Thyroid gland (tissue), 4 donors: ENCODE measurements at regions not wholly inside any gene's neighbourhood (a gene's known extent, or its start where the extent isn't known, plus 50 kb on each side); places are given as distances from the start of the nearest gene placed in this dataset.

ENCODE experiments used
- POLR2A ChIP-seq, 2 donors: fragments of 450-650 bp; IDR thresholded peaks; one replicate each; pipeline ENCODE4 v1.6.1; 2017; ENCODE audit warnings: antibody characterized with exemption in 2 of 2, mild to moderate bottlenecking in 2 of 2, moderate library complexity in 1 of 2
- TF ChIP-seq, protein P1 (sequence below), 6 experiments: fragments of 200-600 bp in 3 of 6; fragments of 450-650 bp in 3 of 6; sonication (generic) in 3 of 6; IDR thresholded peaks; one replicate each; pipeline ENCODE4 v1.5.1; 2016 to 2019; ENCODE audit warnings: antibody characterized with exemption in 6 of 6, mild to moderate bottlenecking in 2 of 6, inconsistent platforms in 1 of 6, moderate library complexity in 1 of 6

DNA sequence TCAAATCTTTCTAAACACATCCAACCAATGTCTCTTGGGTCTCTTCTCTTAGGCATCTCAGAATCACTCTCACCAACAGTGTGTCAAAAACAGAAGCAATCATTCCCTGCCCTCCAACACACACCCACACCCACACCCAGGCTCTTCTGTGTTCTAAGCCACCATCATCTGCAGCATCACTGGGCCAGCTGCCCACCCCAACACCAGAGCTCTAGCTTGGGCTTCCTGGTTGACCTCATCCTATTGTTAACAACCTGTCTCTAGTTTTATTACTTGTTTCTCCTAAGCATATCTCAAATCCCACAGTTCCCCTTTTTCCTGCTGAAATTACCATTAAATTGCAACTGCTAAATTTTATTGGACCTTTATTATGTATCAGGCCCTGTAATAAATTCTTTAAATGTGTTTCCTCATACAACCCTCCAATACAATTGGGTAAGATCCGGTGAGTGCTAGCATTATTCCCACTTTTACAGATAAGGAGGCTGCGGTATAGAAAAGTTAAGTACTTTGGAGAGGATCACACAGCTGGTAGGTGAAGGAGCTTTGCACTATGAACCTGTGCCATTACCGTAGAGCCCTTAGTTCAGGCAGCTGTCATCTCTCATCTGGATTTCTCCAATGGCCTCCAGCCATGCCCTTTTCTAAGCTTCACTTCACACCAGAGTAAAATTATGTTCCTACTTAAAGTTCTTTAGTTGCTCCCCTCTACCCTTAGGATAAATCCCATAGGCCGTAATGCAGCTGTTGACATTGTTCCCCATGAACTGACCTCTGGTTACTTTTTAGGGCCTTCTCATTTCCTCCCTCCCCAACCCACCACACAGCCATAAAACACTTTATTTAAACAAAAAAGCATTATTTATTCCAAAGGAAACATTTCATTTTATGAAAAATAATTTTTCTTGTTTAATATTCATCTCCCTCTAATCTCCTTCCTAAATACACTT, 227.7 kb downstream of the B3GLCT start:
- TF ChIP-seq, protein P1, sequence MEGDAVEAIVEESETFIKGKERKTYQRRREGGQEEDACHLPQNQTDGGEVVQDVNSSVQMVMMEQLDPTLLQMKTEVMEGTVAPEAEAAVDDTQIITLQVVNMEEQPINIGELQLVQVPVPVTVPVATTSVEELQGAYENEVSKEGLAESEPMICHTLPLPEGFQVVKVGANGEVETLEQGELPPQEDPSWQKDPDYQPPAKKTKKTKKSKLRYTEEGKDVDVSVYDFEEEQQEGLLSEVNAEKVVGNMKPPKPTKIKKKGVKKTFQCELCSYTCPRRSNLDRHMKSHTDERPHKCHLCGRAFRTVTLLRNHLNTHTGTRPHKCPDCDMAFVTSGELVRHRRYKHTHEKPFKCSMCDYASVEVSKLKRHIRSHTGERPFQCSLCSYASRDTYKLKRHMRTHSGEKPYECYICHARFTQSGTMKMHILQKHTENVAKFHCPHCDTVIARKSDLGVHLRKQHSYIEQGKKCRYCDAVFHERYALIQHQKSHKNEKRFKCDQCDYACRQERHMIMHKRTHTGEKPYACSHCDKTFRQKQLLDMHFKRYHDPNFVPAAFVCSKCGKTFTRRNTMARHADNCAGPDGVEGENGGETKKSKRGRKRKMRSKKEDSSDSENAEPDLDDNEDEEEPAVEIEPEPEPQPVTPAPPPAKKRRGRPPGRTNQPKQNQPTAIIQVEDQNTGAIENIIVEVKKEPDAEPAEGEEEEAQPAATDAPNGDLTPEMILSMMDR (IDR thresholded peaks at IDR 0.05), result no peak
- no peak for TF ChIP-seq POLR2A (IDR thresholded peaks at IDR 0.05)
